NT2/D1 (cell line): ENCODE measurements at regions not wholly inside any gene's neighbourhood (a gene's known extent, or its start where the extent isn't known, plus 50 kb on each side); places are given as distances from the start of the nearest gene placed in this dataset.

Source experiments
- SUZ12 ChIP-seq: IDR thresholded peaks from 2 replicates; pipeline ENCODE4 v1.6.1; 2011; ENCODE audit not compliant: insufficient read length, insufficient read depth; ENCODE audit errors: extremely low read depth
- YY1 ChIP-seq: IDR thresholded peaks from 2 replicates; pipeline ENCODE4 v1.6.1; 2011; ENCODE audit not compliant: insufficient read length, insufficient read depth
- ZNF274 ChIP-seq: IDR thresholded peaks from 2 replicates; pipeline ENCODE4 v1.6.1; 2011; ENCODE audit warnings: mild to moderate bottlenecking, low read depth, low read length

- TF ChIP-seq ZNF274, result no peak
- no peak for TF ChIP-seq YY1
- TF ChIP-seq SUZ12, result no peak
Measured at GRCh38 chr2:56030901-56031300, 107.3 kb upstream of the EFEMP1 start.
